ENCODE measurements at regions not wholly inside any gene's neighbourhood (a gene's known extent, or its start where the extent isn't known, plus 50 kb on each side); places are given as distances from the start of the nearest gene placed in this dataset.

DNA sequence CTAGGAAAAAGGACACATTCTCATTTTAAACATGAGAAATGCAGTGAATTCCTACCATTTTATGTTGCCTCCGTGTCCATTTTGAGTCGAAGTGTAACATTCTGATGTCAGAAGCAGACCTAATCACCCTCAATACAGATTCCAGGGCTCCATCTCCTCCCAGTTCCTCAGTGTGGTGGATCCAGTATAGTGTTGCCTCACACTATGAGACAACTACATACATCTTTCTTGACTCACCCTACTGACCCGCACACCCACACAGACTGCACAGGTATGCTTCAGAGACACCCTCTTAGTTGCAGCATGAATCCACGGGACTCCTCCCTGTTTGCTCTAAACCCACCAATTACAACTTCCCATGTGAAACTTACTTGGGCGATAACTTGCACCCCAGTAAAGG is 564.9 kb downstream of the SEMA5A start:
- no peak overlapping the region for H3K27ac ChIP-seq
- no peaks in the 10 kb centered on the region for H3K9me3 ChIP-seq
- H3K4me1 ChIP-seq = no peaks in the 10 kb centered on the region
- CTCF ChIA-PET = no interaction called here
- FAIRE-seq = no peak
- TF ChIP-seq NFE2L2 (conservative IDR thresholded peaks at IDR 0.05; ENCODE audit: low read length) = no peak
- H3K4me2 ChIP-seq = no peak overlapping the region
- WGBS (ENCODE audit: missing lambda C conversion rate) = 0% methylated on average over 5 of the region's 5 CpGs
- POLR2A ChIA-PET = no interaction called here
- H3K4me3 ChIP-seq = no peak overlapping the region
- ATAC-seq = no peak
- DNase-seq (ENCODE audit: low read depth in 1 of 2, low spot score in 1 of 2) = no peak

DNA sequence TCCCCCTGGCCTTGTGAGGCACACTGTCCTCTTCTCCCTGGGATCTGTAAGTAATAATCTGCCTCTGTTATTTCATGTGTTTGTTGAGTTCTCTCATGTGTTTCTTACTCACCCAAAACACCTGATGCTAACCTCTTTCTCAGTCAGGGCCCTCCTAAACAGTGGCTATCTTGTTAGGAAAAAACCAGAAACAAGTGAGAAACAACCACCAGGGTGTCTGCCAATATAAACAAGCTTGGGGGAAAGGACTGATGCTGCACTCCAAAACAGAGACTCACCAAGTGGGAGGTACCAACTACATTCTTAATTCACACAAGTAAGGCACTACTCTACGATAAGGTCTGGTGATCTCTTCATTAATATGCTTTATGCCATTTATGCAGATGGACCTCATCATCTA is 564.4 kb downstream of the SEMA5A start:
- WGBS (ENCODE audit: missing lambda C conversion rate) = 4% methylated on average over 1 of the region's 1 CpG
- FAIRE-seq (no peak), DNase-seq (ENCODE audit: low read depth in 1 of 2, low spot score in 1 of 2) (no peak), ATAC-seq (no peak)
- no peaks in the 10 kb centered on the region for H3K4me1 ChIP-seq
- no peaks in the 10 kb centered on the region for H3K9me3 ChIP-seq
- ChIA-PET POLR2A (no interaction called here), CTCF (no interaction called here)
- no peak overlapping the region for H3K4me2 ChIP-seq
- no peak overlapping the region for H3K27ac ChIP-seq
- no peak for TF ChIP-seq GATA3 (IDR thresholded peaks at IDR 0.05; ENCODE audit: borderline replicate concordance)
- no peak for TF ChIP-seq PBX3 (IDR thresholded peaks at IDR 0.05)
- no peak for TF ChIP-seq HOXB13 (CRISPR knock-in tag; IDR thresholded peaks at IDR 0.05; ENCODE audit: low read depth)
- TF ChIP-seq ESRRA (IDR thresholded peaks at IDR 0.05; ENCODE audit: borderline replicate concordance, low read length) = no peak
- no peak overlapping the region for H3K4me3 ChIP-seq

GRCh38 chr5:8984386-8984785 is 561.5 kb downstream of the SEMA5A start:
- ChIA-PET CTCF (no interaction called here), POLR2A (no interaction called here)
- FAIRE-seq (no peak), ATAC-seq (no peak), DNase-seq (ENCODE audit: low read depth in 1 of 2, low spot score in 1 of 2) (no peak)
- TF ChIP-seq, protein P1, sequence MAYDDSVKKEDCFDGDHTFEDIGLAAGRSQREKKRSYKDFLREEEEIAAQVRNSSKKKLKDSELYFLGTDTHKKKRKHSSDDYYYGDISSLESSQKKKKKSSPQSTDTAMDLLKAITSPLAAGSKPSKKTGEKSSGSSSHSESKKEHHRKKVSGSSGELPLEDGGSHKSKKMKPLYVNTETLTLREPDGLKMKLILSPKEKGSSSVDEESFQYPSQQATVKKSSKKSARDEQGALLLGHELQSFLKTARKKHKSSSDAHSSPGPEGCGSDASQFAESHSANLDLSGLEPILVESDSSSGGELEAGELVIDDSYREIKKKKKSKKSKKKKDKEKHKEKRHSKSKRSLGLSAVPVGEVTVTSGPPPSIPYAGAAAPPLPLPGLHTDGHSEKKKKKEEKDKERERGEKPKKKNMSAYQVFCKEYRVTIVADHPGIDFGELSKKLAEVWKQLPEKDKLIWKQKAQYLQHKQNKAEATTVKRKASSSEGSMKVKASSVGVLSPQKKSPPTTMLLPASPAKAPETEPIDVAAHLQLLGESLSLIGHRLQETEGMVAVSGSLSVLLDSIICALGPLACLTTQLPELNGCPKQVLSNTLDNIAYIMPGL (CRISPR knock-in tag; IDR thresholded peaks at IDR 0.05; ENCODE audit: borderline replicate concordance) = no peak
- whole genome bisulfite sequencing (ENCODE audit: missing lambda C conversion rate) = 5% methylated on average over 4 of the region's 4 CpGs
- no peak overlapping the region for H3K27ac ChIP-seq
- H3K4me1 ChIP-seq = no peaks in the 10 kb centered on the region
- no peak overlapping the region for H3K4me3 ChIP-seq
- no peak overlapping the region for H3K4me2 ChIP-seq
- H3K9me3 ChIP-seq = no peaks in the 10 kb centered on the region

Small RNAs in the stretch of these regions (small RNA-seq; reads per million reads assigned to genes)
- gene AC091895.1 = 0 reads per million in 6 experiments
- 0 reads per million in 6 experiments for gene AC091912.1
- gene AC091912.2 = 0 reads per million in 6 experiments
- gene AC091932.2 = 0 reads per million in 6 experiments
- gene AC091932.4 = 0 reads per million in 6 experiments
- 0 reads per million in 6 experiments for gene AC091953.1
- gene AC091953.2 = 0 reads per million in 6 experiments
- gene AC091953.3 = 0 reads per million in 6 experiments
- 0 reads per million in 6 experiments for gene AC091953.5
- 0 reads per million in 6 experiments for gene AC091965.3
- 0 reads per million in 6 experiments for gene RNU1-76P
